ENCODE measurements at regions not wholly inside any gene's neighbourhood (a gene's known extent, or its start where the extent isn't known, plus 50 kb on each side); places are given as distances from the start of the nearest gene placed in this dataset.

DNA sequence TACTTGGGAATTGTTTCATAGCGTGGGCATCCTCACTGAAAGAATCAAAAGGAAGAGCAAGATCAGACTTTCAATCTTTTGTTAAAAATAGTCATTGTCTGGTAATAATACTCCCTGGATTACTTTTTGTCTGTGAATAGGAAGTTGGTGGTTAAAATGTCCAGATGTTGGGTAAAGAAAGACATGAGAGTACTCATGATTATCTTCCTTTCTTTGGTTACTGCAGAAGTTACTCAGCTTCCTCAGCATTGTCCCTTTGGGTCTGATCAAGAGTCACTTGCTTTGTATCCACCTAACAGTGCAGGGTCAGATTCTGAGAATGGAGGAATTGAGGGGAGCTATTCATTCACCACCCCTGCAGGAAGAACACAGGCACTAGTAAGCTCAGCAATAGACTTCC, 54.6 kb downstream of the RIN2 start:
- no peaks in the 10 kb centered on the region for H3K9me3 Mint-ChIP-seq (ENCODE audit: unreplicated experiment)
- TF ChIP-seq, protein P1, sequence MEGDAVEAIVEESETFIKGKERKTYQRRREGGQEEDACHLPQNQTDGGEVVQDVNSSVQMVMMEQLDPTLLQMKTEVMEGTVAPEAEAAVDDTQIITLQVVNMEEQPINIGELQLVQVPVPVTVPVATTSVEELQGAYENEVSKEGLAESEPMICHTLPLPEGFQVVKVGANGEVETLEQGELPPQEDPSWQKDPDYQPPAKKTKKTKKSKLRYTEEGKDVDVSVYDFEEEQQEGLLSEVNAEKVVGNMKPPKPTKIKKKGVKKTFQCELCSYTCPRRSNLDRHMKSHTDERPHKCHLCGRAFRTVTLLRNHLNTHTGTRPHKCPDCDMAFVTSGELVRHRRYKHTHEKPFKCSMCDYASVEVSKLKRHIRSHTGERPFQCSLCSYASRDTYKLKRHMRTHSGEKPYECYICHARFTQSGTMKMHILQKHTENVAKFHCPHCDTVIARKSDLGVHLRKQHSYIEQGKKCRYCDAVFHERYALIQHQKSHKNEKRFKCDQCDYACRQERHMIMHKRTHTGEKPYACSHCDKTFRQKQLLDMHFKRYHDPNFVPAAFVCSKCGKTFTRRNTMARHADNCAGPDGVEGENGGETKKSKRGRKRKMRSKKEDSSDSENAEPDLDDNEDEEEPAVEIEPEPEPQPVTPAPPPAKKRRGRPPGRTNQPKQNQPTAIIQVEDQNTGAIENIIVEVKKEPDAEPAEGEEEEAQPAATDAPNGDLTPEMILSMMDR (IDR thresholded peaks at IDR 0.05) = no peak
- no peak for DNase-seq (ENCODE audit: extremely low spot score, unreplicated experiment)
- H3K36me3 Mint-ChIP-seq (ENCODE audit: unreplicated experiment) = peaks cover 18% of the 10 kb centered on the region
- no peaks in the 10 kb centered on the region for H3K27me3 Mint-ChIP-seq (ENCODE audit: unreplicated experiment)
- peak overlapping the region; percentile 43 for H3K27ac Mint-ChIP-seq (ENCODE audit: unreplicated experiment)
- peaks cover 81% of the 10 kb centered on the region for H3K4me1 Mint-ChIP-seq (ENCODE audit: unreplicated experiment)
- H3K4me3 Mint-ChIP-seq (ENCODE audit: unreplicated experiment) = no peak overlapping the region

DNA sequence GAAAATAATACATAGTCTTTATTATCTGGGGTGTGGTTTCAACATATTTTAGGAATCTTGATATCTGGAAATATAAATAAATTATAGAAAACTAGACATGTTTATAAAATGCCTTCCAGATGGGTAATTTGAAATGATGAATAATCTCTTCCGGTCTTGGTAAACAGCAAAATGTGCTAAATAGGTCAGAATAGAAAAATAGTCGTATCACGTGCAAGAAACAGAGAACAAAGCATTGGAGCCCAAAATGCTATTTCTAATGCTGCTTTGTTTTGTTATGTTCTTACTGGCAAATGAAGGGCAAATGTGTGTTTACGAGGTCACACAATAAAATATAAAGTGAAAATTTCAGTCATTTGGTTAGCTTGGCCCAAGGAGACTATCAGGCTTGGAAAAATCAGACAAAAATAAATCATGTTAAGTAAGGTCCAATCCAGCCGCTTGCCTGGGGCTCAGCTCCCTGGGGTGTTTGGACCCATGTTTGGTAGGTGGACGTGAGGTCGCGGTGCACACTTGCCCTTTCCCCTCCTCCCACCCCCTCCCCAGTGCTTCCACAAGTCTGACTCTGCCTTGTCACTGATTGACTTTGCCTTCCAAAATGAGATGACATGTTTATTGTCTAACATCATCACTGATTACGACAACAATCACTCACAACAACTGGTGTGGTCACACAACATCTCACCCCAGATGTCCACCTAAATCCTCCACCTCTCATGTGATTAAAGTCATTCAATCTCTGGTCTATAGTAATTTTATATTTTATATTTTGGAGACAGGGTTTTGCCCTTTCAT, 56.0 kb downstream of the RIN2 start:
- Mint-ChIP-seq H3K9me3 (ENCODE audit: unreplicated experiment) (no peaks in the 10 kb centered on the region), H3K4me1 (ENCODE audit: unreplicated experiment) (peaks cover 72% of the 10 kb centered on the region), H3K4me3 (ENCODE audit: unreplicated experiment) (peak overlapping the region; percentile 14), H3K27ac (ENCODE audit: unreplicated experiment) (peak overlapping the region; percentile 89), H3K27me3 (ENCODE audit: unreplicated experiment) (no peaks in the 10 kb centered on the region), H3K36me3 (ENCODE audit: unreplicated experiment) (peaks cover 14% of the 10 kb centered on the region)
- TF ChIP-seq, protein P1 (IDR thresholded peaks at IDR 0.05) = no peak
- DNase-seq (ENCODE audit: extremely low spot score, unreplicated experiment) = no peak

DNA sequence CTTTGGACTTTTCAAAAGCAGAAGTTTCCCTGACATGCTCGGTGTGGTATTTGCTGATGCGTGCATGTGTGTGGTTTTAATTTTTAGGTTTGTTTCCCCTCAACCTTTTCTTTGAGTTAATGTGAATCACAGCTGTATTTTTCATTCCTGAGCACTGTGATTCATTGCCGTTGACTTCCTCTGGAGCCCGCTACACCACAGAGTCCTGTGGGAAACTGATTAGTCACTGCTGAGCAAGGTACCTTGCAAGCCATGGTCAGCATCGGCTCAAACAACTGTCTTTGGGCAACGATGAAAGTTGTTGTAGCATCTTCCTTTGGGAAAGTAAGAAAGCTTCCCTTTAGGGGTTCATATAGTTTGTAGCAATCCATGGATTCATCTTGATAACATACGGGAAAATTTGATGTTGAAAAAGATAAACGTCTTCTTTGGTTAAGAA, 57.5 kb downstream of the RIN2 start:
- Mint-ChIP-seq H3K9me3 (ENCODE audit: unreplicated experiment) (no peaks in the 10 kb centered on the region), H3K27me3 (ENCODE audit: unreplicated experiment) (no peaks in the 10 kb centered on the region), H3K27ac (ENCODE audit: unreplicated experiment) (peak overlapping the region; percentile 89), H3K36me3 (ENCODE audit: unreplicated experiment) (peaks cover 8% of the 10 kb centered on the region), H3K4me3 (ENCODE audit: unreplicated experiment) (peak overlapping the region; percentile 20), H3K4me1 (ENCODE audit: unreplicated experiment) (peaks cover 68% of the 10 kb centered on the region)
- TF ChIP-seq, protein P1 (IDR thresholded peaks at IDR 0.05) = peak; percentile 51
- no peak for DNase-seq (ENCODE audit: extremely low spot score, unreplicated experiment)

DNA sequence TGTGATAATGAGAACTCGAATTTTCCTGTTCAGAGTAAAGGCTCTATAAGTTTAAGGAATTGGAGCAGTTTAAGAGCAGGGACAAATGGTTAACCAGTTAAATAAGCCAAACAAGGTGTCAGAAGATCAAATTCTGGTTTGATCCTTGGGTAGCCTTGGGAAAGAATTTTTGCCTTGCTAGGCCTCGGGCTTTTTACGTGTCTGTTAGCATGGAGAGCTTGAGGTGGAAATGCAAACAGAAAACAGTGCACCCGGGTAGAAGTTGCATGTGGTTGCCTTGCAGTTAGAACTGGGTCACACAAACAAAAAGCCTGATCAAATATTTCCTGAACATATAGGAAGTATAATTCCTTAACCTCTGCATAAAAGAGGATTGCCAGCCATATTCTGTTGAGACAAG, 58.3 kb downstream of the RIN2 start:
- Mint-ChIP-seq H3K9me3 (ENCODE audit: unreplicated experiment) (no peaks in the 10 kb centered on the region), H3K4me1 (ENCODE audit: unreplicated experiment) (peaks cover 61% of the 10 kb centered on the region), H3K27ac (ENCODE audit: unreplicated experiment) (peak overlapping the region; percentile 89), H3K4me3 (ENCODE audit: unreplicated experiment) (peak overlapping the region; percentile 16), H3K36me3 (ENCODE audit: unreplicated experiment) (peaks cover 6% of the 10 kb centered on the region), H3K27me3 (ENCODE audit: unreplicated experiment) (no peaks in the 10 kb centered on the region)
- no peak for DNase-seq (ENCODE audit: extremely low spot score, unreplicated experiment)
- TF ChIP-seq, protein P1 (IDR thresholded peaks at IDR 0.05) = no peak

DNA sequence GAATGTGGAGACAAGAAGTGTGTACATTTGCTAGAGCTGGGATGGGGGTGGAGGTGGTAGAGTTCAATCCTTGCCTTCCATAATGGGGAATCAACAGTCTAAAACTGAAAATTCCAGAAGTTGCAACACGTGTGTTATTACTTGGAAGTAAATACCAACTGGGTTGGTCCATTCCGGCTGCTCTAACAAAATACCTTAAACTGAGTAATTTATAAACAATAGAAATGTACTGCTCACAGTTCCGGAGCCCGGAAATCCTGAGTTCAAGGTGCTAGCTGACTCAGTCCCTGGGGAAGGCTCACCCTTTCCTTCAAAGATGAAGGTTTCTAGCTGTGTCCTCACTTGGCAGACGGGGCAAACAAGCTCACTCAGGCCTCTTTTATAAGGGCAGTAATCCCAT, 59.0 kb downstream of the RIN2 start:
- Mint-ChIP-seq H3K4me1 (ENCODE audit: unreplicated experiment) (peaks cover 55% of the 10 kb centered on the region), H3K9me3 (ENCODE audit: unreplicated experiment) (no peaks in the 10 kb centered on the region), H3K36me3 (ENCODE audit: unreplicated experiment) (peaks cover 6% of the 10 kb centered on the region), H3K4me3 (ENCODE audit: unreplicated experiment) (no peak overlapping the region), H3K27me3 (ENCODE audit: unreplicated experiment) (no peaks in the 10 kb centered on the region), H3K27ac (ENCODE audit: unreplicated experiment) (peak overlapping the region; percentile 89)
- DNase-seq (ENCODE audit: extremely low spot score, unreplicated experiment) = no peak
- TF ChIP-seq, protein P1 (IDR thresholded peaks at IDR 0.05) = no peak

Data from osteocyte (in vitro differentiated cells).